ENCODE measurements at regions not wholly inside any gene's neighbourhood (a gene's known extent, or its start where the extent isn't known, plus 50 kb on each side); places are given as distances from the start of the nearest gene placed in this dataset.

DNA sequence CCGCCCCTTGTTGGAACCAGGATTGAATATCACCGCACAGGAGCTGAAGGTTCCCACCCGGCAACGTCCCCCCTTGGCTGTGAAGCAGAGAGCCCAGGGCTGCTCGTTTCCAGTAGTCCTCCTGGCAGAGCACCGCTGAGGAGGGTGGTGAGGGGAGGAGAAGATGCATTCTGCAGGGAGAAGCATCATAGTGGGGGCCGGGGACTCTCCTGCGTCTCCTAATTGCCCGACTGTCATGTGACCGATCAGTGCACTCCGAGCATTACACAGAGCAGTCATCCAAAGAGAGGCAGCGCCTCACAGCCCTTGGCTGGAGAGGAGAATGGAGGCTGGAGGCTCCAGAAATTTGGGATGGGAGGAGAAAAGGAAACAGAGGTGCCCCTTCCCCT is 85.0 kb upstream of the SEPTIN5 start:
- CTCF ChIA-PET: interaction anchor here (0.6 to 1.1 kb wide), 18 partner anchors 14 to 485 kb away, joined by 3 to 12 read pairs (median 4); partner anchors contain the start of genes CDC45, CLDN5, ESS2 and SLC25A1
- no peak overlapping the region for H3K27ac ChIP-seq (ENCODE audit: low read depth, low read length, poor library complexity, severe bottlenecking)

GRCh38 chr22:19629720-19630419 is 84.4 kb upstream of the SEPTIN5 start:
- no TSS peak for BruUV-seq (replicated peaks)

More for the DNA sequence above, 85.0 kb upstream of the SEPTIN5 start:
- Histone ChIP-seq H3K4me1 (ENCODE audit: insufficient read depth, low read length, poor library complexity, severe bottlenecking) (no peaks in the 10 kb centered on the region), H3K27me3 (replicated peaks; ENCODE audit: insufficient read depth, low read depth, low read length, poor library complexity) (no peaks in the 10 kb centered on the region), H3K36me3 (ENCODE audit: insufficient read depth, low read length, poor library complexity, severe bottlenecking) (no peaks in the 10 kb centered on the region), H3K9me3 (ENCODE audit: low read depth, low read length, poor library complexity, severe bottlenecking) (no peaks in the 10 kb centered on the region), H3K4me3 (ENCODE audit: low read depth, low read length, poor library complexity, severe bottlenecking) (no peak overlapping the region)
- TF ChIP-seq, protein P1, sequence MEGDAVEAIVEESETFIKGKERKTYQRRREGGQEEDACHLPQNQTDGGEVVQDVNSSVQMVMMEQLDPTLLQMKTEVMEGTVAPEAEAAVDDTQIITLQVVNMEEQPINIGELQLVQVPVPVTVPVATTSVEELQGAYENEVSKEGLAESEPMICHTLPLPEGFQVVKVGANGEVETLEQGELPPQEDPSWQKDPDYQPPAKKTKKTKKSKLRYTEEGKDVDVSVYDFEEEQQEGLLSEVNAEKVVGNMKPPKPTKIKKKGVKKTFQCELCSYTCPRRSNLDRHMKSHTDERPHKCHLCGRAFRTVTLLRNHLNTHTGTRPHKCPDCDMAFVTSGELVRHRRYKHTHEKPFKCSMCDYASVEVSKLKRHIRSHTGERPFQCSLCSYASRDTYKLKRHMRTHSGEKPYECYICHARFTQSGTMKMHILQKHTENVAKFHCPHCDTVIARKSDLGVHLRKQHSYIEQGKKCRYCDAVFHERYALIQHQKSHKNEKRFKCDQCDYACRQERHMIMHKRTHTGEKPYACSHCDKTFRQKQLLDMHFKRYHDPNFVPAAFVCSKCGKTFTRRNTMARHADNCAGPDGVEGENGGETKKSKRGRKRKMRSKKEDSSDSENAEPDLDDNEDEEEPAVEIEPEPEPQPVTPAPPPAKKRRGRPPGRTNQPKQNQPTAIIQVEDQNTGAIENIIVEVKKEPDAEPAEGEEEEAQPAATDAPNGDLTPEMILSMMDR (conservative IDR thresholded peaks at IDR 0.05; ENCODE audit: low read depth, low read length): no peak
- no peak for TF ChIP-seq EZH2 (IDR thresholded peaks at IDR 0.05; ENCODE audit: borderline replicate concordance, low read depth, low read length, poor library complexity, severe bottlenecking)
- DNase-seq (ENCODE audit: low spot score): no peak
- BruUV-seq (replicated peaks): no TSS peak
- POLR2A ChIA-PET (ENCODE audit: low non-redundant PET): interaction anchor here (0.7 kb wide), 1 partner anchor 715 kb away, joined by 4 read pairs; no protein-coding TSS in a partner anchor
- intact Hi-C loops (cut with micrococcal nuclease; ENCODE audit: unreplicated experiment): no loop called here

GRCh38 chr22:19630614-19631013 is 83.7 kb upstream of the SEPTIN5 start:
- Histone ChIP-seq H3K36me3 (ENCODE audit: insufficient read depth, low read length, poor library complexity, severe bottlenecking) (no peaks in the 10 kb centered on the region), H3K4me3 (ENCODE audit: low read depth, low read length, poor library complexity, severe bottlenecking) (no peak overlapping the region), H3K9me3 (ENCODE audit: low read depth, low read length, poor library complexity, severe bottlenecking) (no peaks in the 10 kb centered on the region), H3K27ac (ENCODE audit: low read depth, low read length, poor library complexity, severe bottlenecking) (no peak overlapping the region), H3K4me1 (ENCODE audit: insufficient read depth, low read length, poor library complexity, severe bottlenecking) (no peaks in the 10 kb centered on the region), H3K27me3 (replicated peaks; ENCODE audit: insufficient read depth, low read depth, low read length, poor library complexity) (no peaks in the 10 kb centered on the region)
- BruUV-seq (replicated peaks): no TSS peak
- DNase-seq (ENCODE audit: low spot score): no peak
- POLR2A ChIA-PET (ENCODE audit: low non-redundant PET): no interaction called here
- no peak for TF ChIP-seq EZH2 (IDR thresholded peaks at IDR 0.05; ENCODE audit: borderline replicate concordance, low read depth, low read length, poor library complexity, severe bottlenecking)
- TF ChIP-seq, protein P1 (conservative IDR thresholded peaks at IDR 0.05; ENCODE audit: low read depth, low read length): no peak
- intact Hi-C loops (cut with micrococcal nuclease; ENCODE audit: unreplicated experiment): loop anchor here (1.0 to 5.0 kb wide), 3 partner anchors 282 to 486 kb away; partner anchors contain the start of gene ESS2
- CTCF ChIA-PET: interaction anchor here (0.6 to 1.1 kb wide), 15 partner anchors 13 to 608 kb away, joined by 3 to 12 read pairs (median 4); partner anchors contain the start of genes CDC45, CLDN5, ESS2 and SLC25A1

More at GRCh38 chr22:19629720-19630419, 84.4 kb upstream of the SEPTIN5 start:
- no peaks in the 10 kb centered on the region for H3K9me3 ChIP-seq (ENCODE audit: low read depth, low read length, poor library complexity, severe bottlenecking)
- no peak overlapping the region for H3K4me3 ChIP-seq (ENCODE audit: low read depth, low read length, poor library complexity, severe bottlenecking)
- DNase-seq (ENCODE audit: low spot score): peak; percentile 86
- H3K27ac ChIP-seq (ENCODE audit: low read depth, low read length, poor library complexity, severe bottlenecking): no peak overlapping the region
- intact Hi-C loops (cut with micrococcal nuclease; ENCODE audit: unreplicated experiment): loop anchor here (1.0 to 5.0 kb wide), 3 partner anchors 282 to 486 kb away; partner anchors contain the start of gene ESS2
- ChIA-PET CTCF (interaction anchor here (0.6 to 1.1 kb wide), 20 partner anchors 13 to 607 kb away, joined by 3 to 12 read pairs (median 4); partner anchors contain the start of genes CDC45, CLDN5, ESS2 and SLC25A1), POLR2A (ENCODE audit: low non-redundant PET) (interaction anchor here (0.7 kb wide), 1 partner anchor 716 kb away, joined by 4 read pairs; no protein-coding TSS in a partner anchor)
- no peaks in the 10 kb centered on the region for H3K4me1 ChIP-seq (ENCODE audit: insufficient read depth, low read length, poor library complexity, severe bottlenecking)
- TF ChIP-seq, protein P1 (conservative IDR thresholded peaks at IDR 0.05; ENCODE audit: low read depth, low read length): peak; percentile 98
- TF ChIP-seq EZH2 (IDR thresholded peaks at IDR 0.05; ENCODE audit: borderline replicate concordance, low read depth, low read length, poor library complexity, severe bottlenecking): no peak
- no peaks in the 10 kb centered on the region for H3K36me3 ChIP-seq (ENCODE audit: insufficient read depth, low read length, poor library complexity, severe bottlenecking)
- H3K27me3 ChIP-seq (replicated peaks; ENCODE audit: insufficient read depth, low read depth, low read length, poor library complexity): no peaks in the 10 kb centered on the region
